ENCODE measurements at regions not wholly inside any gene's neighbourhood (a gene's known extent, or its start where the extent isn't known, plus 50 kb on each side); places are given as distances from the start of the nearest gene placed in this dataset.

DNA sequence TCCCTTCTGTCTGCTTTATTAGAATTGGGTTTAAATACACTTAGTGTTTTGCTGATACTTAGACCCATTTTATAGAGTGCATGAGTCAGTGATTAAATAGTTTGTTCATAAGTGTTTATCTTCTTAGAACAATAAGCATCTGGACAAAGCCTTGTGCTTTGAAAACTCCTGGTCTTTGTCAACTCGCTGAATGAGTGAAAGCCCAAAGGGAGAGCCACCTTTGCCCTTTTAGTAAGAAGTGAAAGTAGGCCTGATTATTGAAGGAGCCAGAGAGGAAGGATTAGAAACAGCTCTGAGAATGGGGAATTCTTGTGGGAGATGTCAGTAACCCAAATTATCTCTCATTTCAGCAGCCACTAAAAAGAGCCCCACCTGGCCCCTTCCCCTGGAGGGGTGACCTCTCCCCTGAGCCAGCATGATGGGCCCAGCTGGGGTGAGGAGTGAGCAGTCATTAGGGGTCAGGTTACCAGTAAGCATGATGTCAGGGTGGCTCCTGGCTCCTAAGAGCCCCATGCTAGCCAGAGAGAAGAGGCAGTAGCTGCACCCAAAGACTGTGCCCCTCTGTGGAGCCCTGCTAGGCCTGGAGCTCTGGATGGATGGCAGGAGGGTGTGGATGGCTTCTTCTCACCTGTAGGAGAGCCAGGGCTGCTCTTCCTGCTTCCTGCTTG is 125.1 kb upstream of the E2F8 start:
- Histone ChIP-seq H3K9me3 (replicated peaks in 1 of 2; ENCODE audit: control insufficient read depth in 1 of 2, insufficient read depth in 1 of 2, low read length in 2 of 2) (no peaks in the 10 kb centered on the region), H3K79me2 (ENCODE audit: insufficient read depth, low read length) (no peaks in the 10 kb centered on the region), H3K4me2 (replicated peaks; ENCODE audit: extremely low read depth, low read length, poor library complexity, severe bottlenecking) (no peak overlapping the region), H4K20me1 (ENCODE audit: insufficient read depth, low read length) (no peaks in the 10 kb centered on the region), H3K9ac (ENCODE audit: insufficient read depth, low read length, poor library complexity, severe bottlenecking) (no peak overlapping the region), H3K36me3 (replicated peaks in 1 of 2; ENCODE audit: control insufficient read depth in 1 of 2, insufficient read depth in 2 of 2, low read length in 2 of 2) (no peaks in the 10 kb centered on the region), H2AFZ (ENCODE audit: insufficient read depth, low read depth, low read length, poor library complexity, severe bottlenecking) (no peak overlapping the region), H3K27me3 (ENCODE audit: control insufficient read depth in 2 of 2, insufficient read depth in 2 of 2, low read length in 2 of 2) (no peaks in the 10 kb centered on the region), H3K27ac (ENCODE audit: low read depth in 1 of 2, low read length in 2 of 2) (no peak overlapping the region), H3K4me3 (replicated peaks in 1 of 3; ENCODE audit: low read depth in 2 of 3, low read length in 3 of 3) (no peak overlapping the region), H3K4me1 (ENCODE audit: control insufficient read depth in 1 of 2, insufficient read depth in 2 of 2, low read length in 2 of 2) (no peaks in the 10 kb centered on the region)
- WGBS (ENCODE audit: insufficient coverage), result no CpG with 5 or more reads among the region's 1 CpG
- H3K27me3 Mint-ChIP-seq (ENCODE audit: low read depth in 3 of 3), result peaks cover 3 to 8% (median 8%) of the 10 kb centered on the region in 3 donors
- no peaks in the 10 kb centered on the region for H3K9me3 Mint-ChIP-seq
- H3K36me3 Mint-ChIP-seq, result no peaks in the 10 kb centered on the region
- TF ChIP-seq, protein P1, sequence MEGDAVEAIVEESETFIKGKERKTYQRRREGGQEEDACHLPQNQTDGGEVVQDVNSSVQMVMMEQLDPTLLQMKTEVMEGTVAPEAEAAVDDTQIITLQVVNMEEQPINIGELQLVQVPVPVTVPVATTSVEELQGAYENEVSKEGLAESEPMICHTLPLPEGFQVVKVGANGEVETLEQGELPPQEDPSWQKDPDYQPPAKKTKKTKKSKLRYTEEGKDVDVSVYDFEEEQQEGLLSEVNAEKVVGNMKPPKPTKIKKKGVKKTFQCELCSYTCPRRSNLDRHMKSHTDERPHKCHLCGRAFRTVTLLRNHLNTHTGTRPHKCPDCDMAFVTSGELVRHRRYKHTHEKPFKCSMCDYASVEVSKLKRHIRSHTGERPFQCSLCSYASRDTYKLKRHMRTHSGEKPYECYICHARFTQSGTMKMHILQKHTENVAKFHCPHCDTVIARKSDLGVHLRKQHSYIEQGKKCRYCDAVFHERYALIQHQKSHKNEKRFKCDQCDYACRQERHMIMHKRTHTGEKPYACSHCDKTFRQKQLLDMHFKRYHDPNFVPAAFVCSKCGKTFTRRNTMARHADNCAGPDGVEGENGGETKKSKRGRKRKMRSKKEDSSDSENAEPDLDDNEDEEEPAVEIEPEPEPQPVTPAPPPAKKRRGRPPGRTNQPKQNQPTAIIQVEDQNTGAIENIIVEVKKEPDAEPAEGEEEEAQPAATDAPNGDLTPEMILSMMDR (IDR thresholded peaks at IDR 0.05), result no peak
- intact Hi-C loops (cut with micrococcal nuclease), result no loop called here
- no peaks in the 10 kb centered on the region for H3K4me1 Mint-ChIP-seq
- H3K27ac Mint-ChIP-seq, result no peak overlapping the region
- no peak overlapping the region for H3K4me3 Mint-ChIP-seq
- DNase-seq, result no peak

DNA sequence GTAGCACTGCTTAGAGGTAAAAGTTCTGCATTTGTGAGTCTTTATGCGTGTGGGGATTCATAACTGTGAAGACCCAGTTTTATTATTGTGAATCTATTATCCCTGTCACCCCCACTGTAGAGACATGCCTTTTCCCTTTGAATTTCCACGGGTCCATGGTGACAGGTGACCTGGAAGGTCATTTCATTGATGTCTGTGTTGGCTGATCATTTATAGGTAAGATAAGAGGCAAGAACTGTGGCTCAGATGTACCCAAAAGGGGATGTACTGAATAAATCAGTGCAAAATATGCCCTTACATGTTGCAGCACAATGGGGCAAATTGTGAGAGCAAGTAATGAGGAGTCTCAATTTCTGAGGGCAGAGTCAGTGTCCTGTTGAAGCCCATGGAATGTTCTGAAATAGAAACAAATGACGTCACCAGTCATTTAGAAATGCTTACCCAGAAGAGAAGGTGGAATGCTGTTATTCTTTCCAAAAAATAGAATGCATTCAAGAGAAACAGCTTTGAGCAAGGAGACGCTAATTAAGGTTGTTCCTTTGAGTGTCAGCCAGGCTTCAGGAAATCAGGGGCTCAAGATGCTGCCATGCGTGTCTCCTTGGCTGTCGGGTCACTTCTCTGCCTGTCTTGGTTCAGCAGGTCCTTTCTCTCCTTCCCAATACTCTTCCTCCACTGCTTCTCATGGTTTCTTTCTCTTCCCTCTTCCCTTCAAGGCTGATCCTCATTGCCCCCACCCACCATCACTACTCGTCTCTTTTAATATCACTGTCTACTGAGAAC is 118.7 kb upstream of the E2F8 start:
- no peak overlapping the region for H3K4me3 Mint-ChIP-seq
- no peak overlapping the region for H3K27ac ChIP-seq (ENCODE audit: low read depth in 1 of 2, low read length in 2 of 2)
- no peak overlapping the region for H3K9ac ChIP-seq (ENCODE audit: insufficient read depth, low read length, poor library complexity, severe bottlenecking)
- no peaks in the 10 kb centered on the region for H3K9me3 Mint-ChIP-seq
- H3K27me3 Mint-ChIP-seq (ENCODE audit: low read depth in 3 of 3), result peaks cover 2 to 17% (median 5%) of the 10 kb centered on the region in 3 donors
- H3K27me3 ChIP-seq (ENCODE audit: control insufficient read depth in 2 of 2, insufficient read depth in 2 of 2, low read length in 2 of 2), result peaks cover 0 to 18% of the 10 kb centered on the region in 2 donors
- intact Hi-C loops (cut with micrococcal nuclease), result no loop called here
- no peak overlapping the region for H3K27ac Mint-ChIP-seq
- no peak overlapping the region for H3K4me2 ChIP-seq (replicated peaks; ENCODE audit: extremely low read depth, low read length, poor library complexity, severe bottlenecking)
- no peak overlapping the region for H3K4me3 ChIP-seq (replicated peaks in 1 of 3; ENCODE audit: low read depth in 2 of 3, low read length in 3 of 3)
- no peak for DNase-seq
- no peaks in the 10 kb centered on the region for H3K4me1 Mint-ChIP-seq
- H3K36me3 Mint-ChIP-seq, result no peaks in the 10 kb centered on the region
- TF ChIP-seq, protein P1 (IDR thresholded peaks at IDR 0.05), result no peak
- H3K79me2 ChIP-seq (ENCODE audit: insufficient read depth, low read length), result no peaks in the 10 kb centered on the region
- H3K9me3 ChIP-seq (replicated peaks in 1 of 2; ENCODE audit: control insufficient read depth in 1 of 2, insufficient read depth in 1 of 2, low read length in 2 of 2), result no peaks in the 10 kb centered on the region
- no peaks in the 10 kb centered on the region for H3K36me3 ChIP-seq (replicated peaks in 1 of 2; ENCODE audit: control insufficient read depth in 1 of 2, insufficient read depth in 2 of 2, low read length in 2 of 2)
- H2AFZ ChIP-seq (ENCODE audit: insufficient read depth, low read depth, low read length, poor library complexity, severe bottlenecking), result no peak overlapping the region
- no peaks in the 10 kb centered on the region for H3K4me1 ChIP-seq (ENCODE audit: control insufficient read depth in 1 of 2, insufficient read depth in 2 of 2, low read length in 2 of 2)
- 80% methylated on average over 6 of the region's 7 CpGs for WGBS (ENCODE audit: insufficient coverage)
- no peaks in the 10 kb centered on the region for H4K20me1 ChIP-seq (ENCODE audit: insufficient read depth, low read length)
